ENCODE measurements at regions not wholly inside any gene's neighbourhood (a gene's known extent, or its start where the extent isn't known, plus 50 kb on each side); places are given as distances from the start of the nearest gene placed in this dataset.

GRCh38 chr5:38029397-38030065, 189.7 kb upstream of the GDNF start:
- DNase-seq (ENCODE audit: low read depth in 2 of 2): no peak
- TF ChIP-seq CTCF (conservative IDR thresholded peaks at IDR 0.05 in 1 of 2, IDR thresholded peaks at IDR 0.05 in 1 of 2; ENCODE audit: low read depth in 1 of 2, low read length in 2 of 2) (no peak), EZH2 (IDR thresholded peaks at IDR 0.05; ENCODE audit: low read length, missing control alignments) (no peak)
- H3K27ac ChIP-seq (ENCODE audit: insufficient read depth, low read length): no peak overlapping the region
- no peaks in the 10 kb centered on the region for H3K27me3 ChIP-seq (ENCODE audit: control insufficient read depth, insufficient read depth, low read length)
- H3K9me3 ChIP-seq (ENCODE audit: control insufficient read depth, insufficient read depth, low read depth, low read length): no peaks in the 10 kb centered on the region
- no peaks in the 10 kb centered on the region for H3K79me2 ChIP-seq (ENCODE audit: control insufficient read depth, insufficient read depth, low read length)
- H3K4me1 ChIP-seq (ENCODE audit: control insufficient read depth, extremely low read depth, insufficient read depth, low read length): no peaks in the 10 kb centered on the region
- no peaks in the 10 kb centered on the region for H4K20me1 ChIP-seq (ENCODE audit: control insufficient read depth, extremely low read depth, insufficient read depth, low read length)
- no peak overlapping the region for H3K9ac ChIP-seq (ENCODE audit: insufficient read depth, low read length)
- no peak overlapping the region for H2AFZ ChIP-seq (ENCODE audit: low read length)
- H3K4me3 ChIP-seq (replicated peaks in 1 of 4; ENCODE audit: control extremely low read depth in 1 of 4, insufficient read depth in 1 of 4, low read depth in 3 of 4, low read length in 4 of 4): no peak overlapping the region
- no peak overlapping the region for H3K4me2 ChIP-seq (ENCODE audit: extremely low read depth, insufficient read depth, low read length)
- H3K36me3 ChIP-seq (ENCODE audit: control insufficient read depth, insufficient read depth, low read length): no peaks in the 10 kb centered on the region

- TF ChIP-seq EZH2 (IDR thresholded peaks at IDR 0.05; ENCODE audit: low read length, missing control alignments): no peak
- peak in 1 of 2 donors; percentile 11 for TF ChIP-seq CTCF (conservative IDR thresholded peaks at IDR 0.05 in 1 of 2, IDR thresholded peaks at IDR 0.05 in 1 of 2; ENCODE audit: low read depth in 1 of 2, low read length in 2 of 2)
- H3K27ac ChIP-seq (ENCODE audit: insufficient read depth, low read length): no peak overlapping the region
- no peaks in the 10 kb centered on the region for H3K4me1 ChIP-seq (ENCODE audit: control insufficient read depth, extremely low read depth, insufficient read depth, low read length)
- no peak overlapping the region for H3K4me3 ChIP-seq (replicated peaks in 1 of 4; ENCODE audit: control extremely low read depth in 1 of 4, insufficient read depth in 1 of 4, low read depth in 3 of 4, low read length in 4 of 4)
- no peaks in the 10 kb centered on the region for H3K9me3 ChIP-seq (ENCODE audit: control insufficient read depth, insufficient read depth, low read depth, low read length)
- H3K36me3 ChIP-seq (ENCODE audit: control insufficient read depth, insufficient read depth, low read length): no peaks in the 10 kb centered on the region
- no peaks in the 10 kb centered on the region for H4K20me1 ChIP-seq (ENCODE audit: control insufficient read depth, extremely low read depth, insufficient read depth, low read length)
- H3K79me2 ChIP-seq (ENCODE audit: control insufficient read depth, insufficient read depth, low read length): no peaks in the 10 kb centered on the region
- no peak for DNase-seq (ENCODE audit: low read depth in 2 of 2)
- H3K4me2 ChIP-seq (ENCODE audit: extremely low read depth, insufficient read depth, low read length): no peak overlapping the region
- peaks cover 3% of the 10 kb centered on the region for H3K27me3 ChIP-seq (ENCODE audit: control insufficient read depth, insufficient read depth, low read length)
- no peak overlapping the region for H3K9ac ChIP-seq (ENCODE audit: insufficient read depth, low read length)
- H2AFZ ChIP-seq (ENCODE audit: low read length): no peak overlapping the region
Observed at GRCh38 chr5:38023799-38024198, 184.0 kb upstream of the GDNF start.

GRCh38 chr5:38023371-38023770, 183.5 kb upstream of the GDNF start:
- H3K4me2 ChIP-seq (ENCODE audit: extremely low read depth, insufficient read depth, low read length): no peak overlapping the region
- H2AFZ ChIP-seq (ENCODE audit: low read length): no peak overlapping the region
- H3K27ac ChIP-seq (ENCODE audit: insufficient read depth, low read length): no peak overlapping the region
- TF ChIP-seq CTCF (conservative IDR thresholded peaks at IDR 0.05 in 1 of 2, IDR thresholded peaks at IDR 0.05 in 1 of 2; ENCODE audit: low read depth in 1 of 2, low read length in 2 of 2) (no peak), EZH2 (IDR thresholded peaks at IDR 0.05; ENCODE audit: low read length, missing control alignments) (no peak)
- no peak for DNase-seq (ENCODE audit: low read depth in 2 of 2)
- H3K36me3 ChIP-seq (ENCODE audit: control insufficient read depth, insufficient read depth, low read length): no peaks in the 10 kb centered on the region
- no peak overlapping the region for H3K9ac ChIP-seq (ENCODE audit: insufficient read depth, low read length)
- no peaks in the 10 kb centered on the region for H3K9me3 ChIP-seq (ENCODE audit: control insufficient read depth, insufficient read depth, low read depth, low read length)
- no peaks in the 10 kb centered on the region for H3K4me1 ChIP-seq (ENCODE audit: control insufficient read depth, extremely low read depth, insufficient read depth, low read length)
- H3K27me3 ChIP-seq (ENCODE audit: control insufficient read depth, insufficient read depth, low read length): peaks cover 3% of the 10 kb centered on the region
- no peaks in the 10 kb centered on the region for H3K79me2 ChIP-seq (ENCODE audit: control insufficient read depth, insufficient read depth, low read length)
- H4K20me1 ChIP-seq (ENCODE audit: control insufficient read depth, extremely low read depth, insufficient read depth, low read length): no peaks in the 10 kb centered on the region
- no peak overlapping the region for H3K4me3 ChIP-seq (replicated peaks in 1 of 4; ENCODE audit: control extremely low read depth in 1 of 4, insufficient read depth in 1 of 4, low read depth in 3 of 4, low read length in 4 of 4)
